ENCODE measurements at regions not wholly inside any gene's neighbourhood (a gene's known extent, or its start where the extent isn't known, plus 50 kb on each side); places are given as distances from the start of the nearest gene placed in this dataset.

- TF ChIP-seq CTCF (IDR thresholded peaks at IDR 0.05) (no peak), POLR2A (IDR thresholded peaks at IDR 0.05) (no peak)
Measured at GRCh38 chr6:149265945-149266344, 51.6 kb upstream of the TAB2 start.
